NCI-H1417 treated with DMSO at 0.1 percent for 48 hours (cell line): ENCODE measurements at regions not wholly inside any gene's neighbourhood (a gene's known extent, or its start where the extent isn't known, plus 50 kb on each side); places are given as distances from the start of the nearest gene placed in this dataset.
"Not testable (repeated sequence)": the region's sequence is repeated elsewhere in the genome, so short reads cannot be mapped to it uniquely, and the experiment has no call there.

Experiments
- DNase-seq: peaks from one replicate; lab custom pipeline; 2025; lab: John Stamatoyannopoulos, UW

GRCh38 chr13:59305896-59306295 lies 857.8 kb downstream of the DIAPH3 start:
- DNase-seq: no peak

- no peak for DNase-seq
Observed at GRCh38 chr13:59312776-59313175, 851.0 kb downstream of the DIAPH3 start.

- peak; percentile 17 for DNase-seq
Observed at GRCh38 chr13:59318320-59318930, 845.3 kb downstream of the DIAPH3 start.

- DNase-seq: no peak
Observed at GRCh38 chr13:59319276-59319675, 844.5 kb downstream of the DIAPH3 start.

GRCh38 chr13:59320021-59320420 lies 843.7 kb downstream of the DIAPH3 start:
- no peak for DNase-seq

GRCh38 chr13:59324401-59324800 lies 839.3 kb downstream of the DIAPH3 start:
- not testable (repeated sequence) for DNase-seq

DNA sequence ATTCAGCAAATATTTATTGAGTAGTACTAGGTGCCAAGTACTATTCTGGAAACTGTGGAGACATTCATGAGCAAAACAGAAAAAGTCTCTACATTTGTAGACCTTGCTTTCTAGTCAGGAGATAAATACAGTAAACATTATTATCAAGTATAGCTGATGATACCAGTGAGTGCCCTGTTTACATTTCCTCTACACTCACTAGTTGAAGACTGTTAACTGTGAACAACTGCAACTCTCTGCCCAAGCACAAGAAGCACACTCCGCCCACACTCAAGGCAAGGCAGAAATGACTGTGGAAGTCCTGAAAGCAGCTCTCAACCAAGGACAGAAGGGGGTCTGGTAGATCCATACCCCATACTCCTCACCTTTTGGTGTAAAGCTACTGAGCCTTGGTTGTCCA lies 837.0 kb downstream of the DIAPH3 start:
- no peak for DNase-seq

- no peak for DNase-seq
Observed at GRCh38 chr13:59330764-59331163, 833.0 kb downstream of the DIAPH3 start.

DNA sequence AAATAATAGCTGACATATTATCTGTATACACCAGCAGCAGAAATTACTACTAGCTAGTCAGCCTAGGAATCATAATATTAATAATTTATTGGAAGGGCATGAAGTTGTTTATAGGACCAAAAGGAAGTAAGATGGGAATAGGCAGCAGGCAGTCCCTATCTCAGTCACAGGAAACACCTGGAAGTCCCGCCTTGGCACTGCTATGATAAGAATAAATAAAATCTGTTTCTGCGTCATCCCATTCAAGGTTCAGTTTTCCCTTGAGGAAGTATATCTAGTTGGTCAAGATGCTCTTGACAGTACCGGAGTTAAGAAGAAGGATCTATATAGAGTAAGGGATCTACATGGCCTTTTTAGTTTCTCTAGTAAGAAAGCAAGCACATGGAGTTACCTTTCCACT lies 830.8 kb downstream of the DIAPH3 start:
- DNase-seq: no peak

- no peak for DNase-seq
Observed at GRCh38 chr13:59337070-59337469, 826.7 kb downstream of the DIAPH3 start.

- DNase-seq: no peak
Observed at GRCh38 chr13:59340151-59340550, 823.6 kb downstream of the DIAPH3 start.

DNA sequence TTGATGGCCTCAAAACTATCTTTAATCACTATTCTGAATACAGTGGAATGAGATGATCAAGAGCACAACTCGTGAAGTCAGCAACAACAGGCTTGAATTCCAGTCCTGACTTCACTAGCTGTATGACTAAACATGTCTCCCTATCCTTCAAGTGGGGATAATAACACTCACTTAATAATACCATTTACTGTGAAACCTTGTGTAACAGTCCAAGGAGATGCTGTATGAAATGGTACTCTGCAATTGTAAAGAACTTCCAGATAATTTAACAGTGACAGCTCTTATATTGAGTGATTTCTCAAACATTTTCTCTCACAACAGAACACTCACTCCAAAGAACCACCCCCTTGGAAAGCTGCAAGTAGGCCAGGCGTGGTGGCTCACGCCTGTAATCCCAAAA lies 823.1 kb downstream of the DIAPH3 start:
- DNase-seq: no peak

GRCh38 chr13:59342400-59342799 lies 821.3 kb downstream of the DIAPH3 start:
- no peak for DNase-seq

DNA sequence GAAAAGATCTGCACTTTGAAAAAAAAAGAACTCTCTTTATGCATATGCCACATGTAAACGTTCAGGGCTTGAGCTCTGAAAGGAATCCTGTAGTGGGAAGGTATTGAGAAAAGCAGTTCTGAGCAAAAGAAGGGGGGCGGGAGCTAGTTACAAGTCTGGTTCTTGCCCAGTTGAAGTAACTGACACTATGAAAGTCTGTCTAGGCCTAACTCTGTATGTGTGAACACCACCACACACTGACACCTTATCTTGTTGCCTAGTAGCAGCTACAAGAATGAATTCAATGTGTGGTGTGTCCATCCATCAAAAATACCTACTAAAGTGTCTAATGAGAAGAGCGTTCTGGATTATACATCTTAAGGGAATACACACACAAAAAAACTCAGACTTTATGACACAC lies 820.6 kb downstream of the DIAPH3 start:
- no peak for DNase-seq

DNA sequence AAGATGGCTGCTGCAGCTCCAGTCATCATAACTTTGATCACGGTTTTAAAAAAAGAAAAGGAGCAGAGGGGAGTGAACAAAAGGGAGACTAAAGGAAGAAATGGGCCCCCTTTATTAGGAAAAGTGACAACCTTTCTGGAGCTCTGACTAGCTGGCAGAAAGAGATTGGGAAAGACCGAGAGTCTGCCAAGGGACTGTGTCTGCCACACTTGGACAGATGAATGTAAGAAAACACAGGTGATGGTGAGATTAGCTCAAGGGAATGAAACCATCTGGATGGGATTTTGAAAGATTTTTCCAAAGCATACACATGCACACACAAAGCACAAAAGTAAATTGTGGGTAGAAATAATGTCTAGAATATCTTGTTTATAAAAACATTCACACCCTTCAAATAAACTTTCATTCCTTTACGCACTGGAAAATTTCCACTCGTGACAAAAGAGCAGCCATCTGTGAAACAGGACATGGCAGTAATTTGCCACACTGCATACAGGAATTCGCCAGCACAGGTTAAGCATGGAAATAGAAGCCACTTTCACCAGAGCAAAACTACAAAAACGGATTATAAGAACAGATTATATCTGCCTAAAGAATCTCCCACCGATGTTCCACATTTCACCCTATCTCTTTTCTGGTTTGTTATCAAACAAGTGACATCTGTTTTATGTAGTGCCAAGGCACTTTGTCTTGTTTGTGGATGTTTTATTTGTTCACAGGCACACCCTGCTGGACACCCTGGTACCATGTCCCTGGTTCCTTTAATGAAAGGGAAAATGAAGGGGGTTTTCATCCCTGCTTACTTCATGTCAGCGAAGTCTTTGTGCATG lies 819.5 kb downstream of the DIAPH3 start:
- DNase-seq: no peak

- DNase-seq: no peak
Observed at GRCh38 chr13:59345311-59345710, 818.4 kb downstream of the DIAPH3 start.

DNA sequence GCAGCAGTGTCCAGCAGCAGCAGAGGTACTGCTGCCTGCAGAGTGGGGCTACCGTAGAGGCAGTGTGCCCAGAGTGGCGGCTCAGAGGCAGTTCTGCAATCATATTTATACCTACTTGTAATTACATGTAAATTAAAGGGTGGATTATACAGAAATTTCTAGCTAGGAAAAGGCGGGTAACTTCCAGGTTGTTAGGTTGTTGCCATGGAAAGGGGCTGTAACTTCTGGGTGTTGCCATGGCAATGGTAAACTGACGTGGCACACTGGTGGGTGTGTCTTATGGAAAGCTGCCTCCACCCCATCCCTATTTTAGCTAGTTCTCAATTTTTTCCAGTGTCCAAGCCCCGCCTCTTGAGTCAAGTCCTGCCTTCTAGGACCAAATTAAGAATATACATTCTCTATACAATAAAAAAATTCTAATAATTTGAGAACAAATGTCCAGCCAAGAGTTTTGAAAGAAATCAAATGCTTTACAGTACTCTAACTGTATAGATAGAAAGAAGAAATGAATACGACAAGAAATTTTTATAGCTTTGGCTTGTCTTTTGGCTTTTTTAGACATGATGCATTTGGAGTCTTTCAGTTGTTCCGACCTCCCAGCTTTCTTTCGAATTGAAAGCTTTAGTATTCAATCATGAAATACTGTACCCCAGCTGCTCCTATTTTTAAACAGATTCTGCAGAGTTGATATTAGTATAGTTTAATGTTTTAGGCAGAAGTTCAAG lies 816.6 kb downstream of the DIAPH3 start:
- DNase-seq: no peak

- DNase-seq: no peak
Observed at GRCh38 chr13:59348617-59349016, 815.1 kb downstream of the DIAPH3 start.

- DNase-seq: no peak
Observed at GRCh38 chr13:59352600-59352999, 811.1 kb downstream of the DIAPH3 start.

GRCh38 chr13:59354665-59355369 lies 808.9 kb downstream of the DIAPH3 start:
- DNase-seq: no peak

- no peak for DNase-seq
Observed at GRCh38 chr13:59356607-59357006, 807.1 kb downstream of the DIAPH3 start.

- no peak for DNase-seq
Observed at GRCh38 chr13:59358014-59358413, 805.7 kb downstream of the DIAPH3 start.
